ENCODE measurements at regions not wholly inside any gene's neighbourhood (a gene's known extent, or its start where the extent isn't known, plus 50 kb on each side); places are given as distances from the start of the nearest gene placed in this dataset.
"Not testable (repeated sequence)": the region's sequence is repeated elsewhere in the genome, so short reads cannot be mapped to it uniquely, and the experiment has no call there.

DNA sequence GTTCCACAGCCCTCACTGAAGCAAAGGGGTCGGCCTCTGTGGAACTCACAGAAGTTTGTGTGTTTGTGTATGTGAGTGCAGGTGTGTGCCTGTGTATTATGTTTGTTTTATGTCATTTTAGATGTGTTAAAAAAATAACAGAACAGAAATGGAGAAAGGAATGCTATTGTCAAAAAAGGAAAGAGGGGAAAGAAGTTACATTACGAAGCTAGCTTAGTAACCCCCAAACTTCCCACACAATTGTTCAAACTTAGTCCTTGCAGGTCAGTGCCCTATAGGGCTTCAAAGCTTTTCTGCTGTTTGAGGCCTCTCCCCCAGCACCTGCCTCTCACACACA lies 1505.6 kb upstream of the SLC10A2 start:
- DNase-seq: no peak

DNA sequence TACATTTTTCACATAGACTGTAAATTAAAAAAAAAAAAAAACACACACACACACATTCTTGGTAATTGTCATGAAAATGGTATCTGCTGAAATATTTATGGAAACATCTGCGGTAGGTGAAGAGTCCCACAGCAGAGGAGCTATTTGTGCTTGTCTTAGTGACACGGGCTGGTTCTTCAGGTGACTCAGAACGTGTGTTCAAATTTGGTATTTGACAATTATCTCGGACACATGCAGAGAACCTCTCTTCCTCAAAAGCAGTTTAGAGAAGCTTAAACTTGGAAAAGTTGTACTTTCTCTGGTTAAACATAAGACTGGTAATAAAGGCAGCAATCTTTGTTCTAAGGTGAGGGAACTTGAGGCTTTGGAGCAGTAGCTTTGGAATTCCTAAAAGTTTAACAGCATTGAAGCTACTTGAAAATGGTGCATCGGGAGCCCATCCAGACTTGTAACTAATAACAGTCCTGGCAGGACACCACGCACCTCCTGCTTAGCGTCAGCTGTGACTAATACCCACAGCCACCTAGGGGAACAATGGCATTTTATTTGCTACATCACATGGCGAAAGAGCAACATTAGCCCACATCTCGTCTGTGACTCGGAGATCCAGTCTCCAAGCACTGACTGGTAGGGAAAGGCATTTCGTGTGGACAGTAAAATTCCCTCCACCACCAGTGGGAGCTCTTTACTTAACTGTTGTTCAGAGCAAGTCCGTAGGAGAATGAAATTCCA lies 1505.1 kb upstream of the SLC10A2 start:
- DNase-seq: peak; percentile 85

DNA sequence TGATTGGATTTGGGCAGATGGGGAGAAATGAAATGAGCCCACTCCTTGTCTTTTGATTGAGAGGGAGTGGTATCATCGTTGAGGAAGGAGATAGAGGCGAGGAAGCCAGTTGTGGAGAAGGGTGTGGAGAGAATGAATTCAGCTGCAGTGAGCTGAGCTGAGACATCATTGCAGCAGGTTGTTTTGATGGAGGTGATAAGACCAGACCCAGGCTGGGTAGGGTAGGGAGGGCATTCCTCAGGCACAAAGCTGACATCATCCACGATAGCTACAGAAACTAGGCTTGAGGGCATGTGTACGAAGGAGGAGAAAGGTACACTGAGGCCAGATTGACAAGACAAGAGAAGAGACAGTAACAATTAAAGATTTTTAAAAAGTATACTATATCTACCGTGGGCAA lies 1500.9 kb upstream of the SLC10A2 start:
- DNase-seq: no peak

DNA sequence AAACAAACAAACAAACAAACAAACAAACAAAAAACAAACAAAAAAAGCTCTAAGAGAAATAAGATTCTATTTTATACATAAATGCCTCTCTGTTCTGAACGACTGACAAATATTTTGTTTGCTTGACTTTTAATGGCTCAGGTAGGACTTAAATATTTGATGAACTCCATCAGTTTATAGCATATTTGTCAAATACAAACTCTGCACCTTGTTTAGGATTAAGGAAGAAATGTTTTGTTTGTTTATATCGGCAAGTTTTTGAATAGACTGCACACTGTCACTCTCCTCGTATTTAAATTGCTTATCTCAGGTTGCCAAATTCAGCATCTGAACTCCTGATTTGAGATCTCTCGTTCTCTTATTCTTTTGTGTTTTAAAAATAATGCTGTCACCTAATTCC lies 1499.7 kb upstream of the SLC10A2 start:
- DNase-seq: no peak

DNA sequence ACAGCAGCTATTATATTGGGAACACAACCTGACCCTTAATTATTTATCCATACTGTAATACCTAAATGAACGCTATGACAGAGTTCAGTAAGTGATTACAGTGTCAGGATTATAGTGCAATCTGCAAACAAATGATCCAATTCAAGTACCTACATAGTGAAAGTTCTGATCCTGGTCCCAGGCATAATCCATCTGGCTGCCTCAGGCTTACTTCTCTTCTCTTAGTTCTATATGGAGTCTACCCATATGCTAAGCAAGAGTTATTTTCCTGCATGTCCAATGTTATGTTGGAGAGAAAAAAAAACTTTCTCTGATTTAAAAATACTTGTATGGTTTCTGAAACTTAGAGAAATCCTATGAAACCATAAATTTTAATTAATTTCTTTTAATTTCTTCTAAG lies 1487.7 kb upstream of the SLC10A2 start:
- DNase-seq: no peak

DNA sequence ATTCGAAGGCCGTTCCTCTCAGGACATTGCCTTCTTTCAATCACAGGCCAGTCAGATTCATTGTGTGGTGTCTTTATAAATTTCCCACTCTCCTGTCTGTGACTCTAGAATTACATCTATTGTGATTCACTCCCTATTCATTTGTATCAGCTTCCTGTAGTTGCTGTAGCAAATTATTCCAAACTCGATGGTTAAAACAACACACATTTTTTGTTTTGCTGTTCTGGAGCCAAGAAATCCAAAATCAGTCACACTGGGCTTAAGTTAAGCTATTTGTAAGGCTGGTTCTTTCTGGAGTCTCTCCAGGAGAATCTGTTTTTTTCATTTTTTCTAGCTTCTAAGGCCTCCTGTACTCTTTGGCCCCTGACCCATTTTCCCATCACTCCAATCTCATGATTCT lies 1487.0 kb upstream of the SLC10A2 start:
- DNase-seq: peak; percentile 57

DNA sequence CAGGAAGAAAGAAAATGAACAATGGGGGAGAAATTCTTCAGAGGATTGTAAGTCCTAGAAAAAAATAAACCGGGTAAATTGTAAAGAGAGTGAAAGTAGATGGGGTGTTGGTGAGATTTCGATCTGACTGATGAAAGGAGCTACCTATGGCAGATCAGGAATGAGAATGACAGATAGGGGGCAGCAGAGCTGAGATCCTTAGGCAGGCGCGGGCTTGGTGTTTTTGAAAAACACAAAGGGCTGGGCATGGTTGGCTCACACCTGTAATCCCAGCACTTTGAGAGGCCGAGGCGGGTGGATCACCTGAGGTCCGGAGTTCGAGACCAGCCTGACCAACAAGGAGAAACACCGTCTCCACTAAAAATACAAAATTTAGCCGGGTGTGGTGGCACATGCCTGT lies 1468.6 kb upstream of the SLC10A2 start:
- DNase-seq: no peak

DNA sequence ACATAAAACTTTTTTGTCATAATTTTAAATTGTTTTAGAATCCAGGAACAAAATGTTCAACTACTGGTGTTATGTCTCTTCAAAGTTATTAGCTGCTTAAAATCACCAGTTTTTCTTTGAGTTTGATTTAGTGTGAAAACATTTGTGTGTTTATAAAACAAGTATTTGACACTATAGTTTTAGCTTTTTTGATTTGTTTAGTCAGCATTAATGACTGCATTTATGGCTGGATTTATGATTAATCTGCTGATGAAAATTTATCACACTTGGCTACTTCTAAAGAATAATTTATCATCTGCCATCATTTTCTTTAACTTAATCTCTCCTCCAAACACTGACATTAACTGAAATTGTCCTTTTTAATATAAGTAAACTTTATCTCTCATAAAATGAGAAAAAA lies 1465.9 kb upstream of the SLC10A2 start:
- no peak for DNase-seq

DNA sequence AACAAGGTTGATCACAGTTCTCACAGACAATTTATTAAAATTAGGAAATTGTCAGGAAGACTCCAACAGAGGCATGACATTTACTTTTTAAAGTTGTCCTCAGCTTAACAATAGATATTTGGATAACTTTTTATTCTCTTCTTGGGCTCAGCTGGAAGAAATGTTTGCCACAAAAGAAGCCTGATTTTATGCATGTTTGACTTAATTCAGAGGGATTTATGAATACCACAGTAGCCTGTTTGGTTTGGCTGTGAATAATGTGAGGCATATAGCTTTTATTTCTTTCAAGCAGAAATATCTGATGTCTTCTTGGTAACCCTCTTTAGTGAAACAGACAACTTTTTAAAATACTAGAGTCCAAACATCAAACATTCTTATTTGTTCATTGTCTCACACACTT lies 1464.5 kb upstream of the SLC10A2 start:
- no peak for DNase-seq

DNA sequence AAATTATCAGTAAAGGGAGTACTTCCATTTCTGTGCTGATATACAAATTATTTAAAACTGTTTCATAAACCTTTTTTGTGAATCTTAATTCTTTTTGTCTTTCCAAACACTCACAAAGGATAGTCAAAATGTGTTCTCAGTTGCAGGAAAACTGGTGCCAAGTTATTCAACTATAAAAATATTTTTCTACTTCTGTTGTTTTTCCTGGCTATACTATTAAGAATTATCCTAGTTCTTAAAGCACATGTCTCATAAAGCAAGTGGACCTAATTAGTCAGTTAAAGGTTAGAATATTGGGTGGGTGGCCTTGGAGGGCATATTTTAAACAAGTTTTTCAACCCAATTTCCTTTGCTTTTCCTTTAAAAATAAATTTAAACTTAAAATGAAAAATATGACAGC lies 1460.3 kb upstream of the SLC10A2 start:
- no peak for DNase-seq

DNA sequence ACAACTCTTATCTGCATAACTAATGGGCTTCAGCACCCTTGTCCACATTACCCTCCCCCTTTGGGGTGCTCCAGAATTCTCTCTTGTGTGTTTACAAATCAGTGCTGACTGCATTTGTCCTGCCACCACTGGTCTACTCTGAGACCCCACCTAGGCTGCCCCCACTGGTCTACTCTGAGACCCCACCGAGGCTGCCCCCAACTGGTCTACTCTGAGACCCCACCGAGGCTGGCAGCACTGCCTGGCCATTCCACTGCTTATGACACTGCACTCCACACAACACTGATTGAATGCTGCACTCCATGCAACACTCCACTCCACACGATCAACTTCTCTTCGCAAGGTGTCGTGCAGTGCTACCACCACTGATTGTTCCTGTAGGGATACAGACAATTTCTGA lies 1459.2 kb upstream of the SLC10A2 start:
- DNase-seq: no peak

DNA sequence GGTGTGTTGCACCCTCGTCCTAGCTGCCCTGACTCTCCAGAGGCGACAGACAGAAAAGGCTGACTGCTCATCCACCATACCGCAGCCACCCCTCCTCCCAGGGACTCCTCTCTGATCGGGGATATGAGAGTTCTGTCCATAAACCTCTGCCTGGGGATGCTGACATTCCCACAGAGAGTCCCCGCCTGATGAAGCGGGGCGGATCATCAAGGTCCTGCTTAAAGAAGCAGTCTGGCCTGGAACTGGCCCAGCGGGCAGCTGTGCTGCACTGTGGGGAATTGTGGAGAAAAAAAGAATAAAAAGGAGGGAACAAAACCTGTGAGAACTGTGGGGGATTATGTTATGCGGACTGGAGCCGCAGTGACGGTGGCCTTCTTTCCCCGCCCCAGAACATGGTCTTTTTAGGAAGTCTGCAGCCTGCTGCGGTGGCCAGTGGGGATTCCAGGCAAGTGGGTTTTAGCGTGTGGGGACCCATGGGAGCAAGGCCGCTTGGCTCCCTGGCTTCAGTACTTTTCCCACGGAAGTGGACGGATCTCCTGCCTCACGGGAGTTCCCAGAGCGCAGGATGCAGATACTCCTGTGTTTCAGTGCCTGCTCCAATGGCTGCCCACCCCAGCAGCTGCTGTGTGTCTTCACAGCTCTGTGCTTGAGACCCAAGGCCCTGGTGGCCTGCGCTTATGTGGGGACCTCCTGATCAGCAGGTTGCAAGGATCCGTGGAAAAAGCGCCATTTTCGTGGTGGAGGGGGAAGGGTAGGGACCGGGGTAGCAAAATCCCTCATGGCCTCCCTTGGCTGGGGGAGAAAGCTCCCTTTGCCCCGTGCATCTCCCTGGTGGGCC lies 1456.2 kb upstream of the SLC10A2 start:
- DNase-seq: no peak

DNA sequence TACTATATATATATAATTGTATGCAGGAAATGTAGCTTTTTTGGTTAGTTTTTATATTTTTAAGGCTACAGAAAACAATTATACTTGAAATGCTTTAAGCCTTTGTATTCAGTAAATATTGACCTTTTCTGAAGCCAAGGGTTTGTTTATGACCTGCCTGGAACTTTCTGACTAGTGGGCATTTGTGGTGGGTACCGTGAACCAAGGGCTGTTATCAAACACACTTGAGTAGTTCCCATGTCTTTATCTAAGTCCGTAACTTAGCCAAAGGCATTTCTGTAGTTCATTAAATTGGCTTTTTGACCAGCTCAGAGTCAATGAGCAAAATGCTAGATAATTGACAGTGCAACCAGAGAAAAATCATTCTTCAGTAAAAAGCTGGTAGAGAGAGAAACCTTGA lies 1444.2 kb upstream of the SLC10A2 start:
- no peak for DNase-seq

DNA sequence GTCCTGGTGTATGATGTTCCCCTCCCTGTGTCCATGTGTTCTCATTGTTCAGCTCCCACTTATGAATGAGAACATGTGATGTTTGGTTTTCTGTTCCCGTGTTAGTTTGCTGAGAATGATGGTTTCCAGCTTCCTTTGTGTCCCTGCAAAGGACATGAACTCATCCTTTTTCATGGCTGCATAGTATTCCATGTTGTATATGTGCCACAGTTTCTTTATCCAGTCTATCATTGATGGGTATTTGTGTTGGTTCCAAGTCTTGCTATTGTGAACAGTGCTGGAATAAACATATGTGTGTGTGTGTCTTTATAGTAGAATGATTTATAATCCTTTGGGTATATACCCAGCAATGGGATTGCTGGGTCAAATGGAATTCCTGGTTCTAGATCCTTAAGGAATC lies 1427.3 kb upstream of the SLC10A2 start:
- not testable (repeated sequence) for DNase-seq

DNA sequence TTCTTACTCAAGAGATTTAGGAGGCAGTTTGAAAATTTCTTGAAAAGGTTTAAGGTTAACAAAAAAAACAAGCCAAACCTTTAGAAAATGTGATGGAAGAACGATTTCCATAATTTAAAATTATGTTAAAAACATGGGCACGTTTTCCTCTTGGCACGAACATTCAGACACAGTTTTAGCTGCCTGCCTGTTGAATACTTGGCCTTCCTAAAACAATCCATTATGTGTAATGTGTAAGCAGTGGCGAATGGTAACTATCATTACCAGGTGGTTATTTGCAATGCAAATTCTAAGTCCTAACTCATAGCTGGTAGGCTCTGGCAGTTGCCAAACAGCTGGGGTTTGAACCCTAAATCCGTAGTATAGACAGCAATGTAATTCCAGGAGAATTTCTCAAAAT lies 1425.7 kb upstream of the SLC10A2 start:
- no peak for DNase-seq

DNA sequence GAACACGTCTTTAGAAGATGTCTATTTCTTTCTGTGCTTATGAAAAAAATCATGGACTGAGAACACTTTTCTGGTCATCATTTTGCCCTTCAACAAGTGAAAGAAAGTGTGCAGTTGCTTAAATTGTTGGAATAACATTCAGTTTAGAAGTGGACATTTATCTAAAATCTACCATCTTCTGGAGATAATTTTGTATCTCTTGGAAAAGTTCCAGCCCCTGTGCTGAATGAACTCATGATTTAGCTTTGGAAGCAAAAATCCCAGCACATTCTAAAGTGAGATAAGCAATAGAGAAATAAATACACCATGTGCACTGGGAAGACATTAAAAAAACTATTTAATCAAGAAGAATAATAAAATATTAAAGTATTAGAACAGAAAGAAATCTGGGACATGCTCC lies 1420.8 kb upstream of the SLC10A2 start:
- peak; percentile 21 for DNase-seq

DNA sequence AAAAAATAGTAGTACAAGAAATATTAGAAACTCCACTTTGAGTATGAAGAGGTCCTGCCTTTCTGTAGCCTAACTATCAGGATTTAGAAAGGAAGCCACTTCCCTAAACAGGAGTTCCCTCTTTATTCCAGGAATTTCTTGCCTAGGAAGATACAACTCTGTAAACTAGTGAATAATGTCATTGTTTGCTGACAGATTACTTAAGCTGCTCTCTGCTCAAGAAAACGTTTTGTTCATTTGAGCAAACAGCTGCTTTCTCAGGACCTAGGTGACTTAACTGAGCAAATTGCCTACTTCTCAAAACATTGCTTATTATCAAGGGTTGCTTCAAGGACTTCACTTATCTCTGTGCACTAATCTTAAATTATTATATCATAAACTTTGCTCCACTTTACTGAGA lies 1419.4 kb upstream of the SLC10A2 start:
- DNase-seq: no peak

DNA sequence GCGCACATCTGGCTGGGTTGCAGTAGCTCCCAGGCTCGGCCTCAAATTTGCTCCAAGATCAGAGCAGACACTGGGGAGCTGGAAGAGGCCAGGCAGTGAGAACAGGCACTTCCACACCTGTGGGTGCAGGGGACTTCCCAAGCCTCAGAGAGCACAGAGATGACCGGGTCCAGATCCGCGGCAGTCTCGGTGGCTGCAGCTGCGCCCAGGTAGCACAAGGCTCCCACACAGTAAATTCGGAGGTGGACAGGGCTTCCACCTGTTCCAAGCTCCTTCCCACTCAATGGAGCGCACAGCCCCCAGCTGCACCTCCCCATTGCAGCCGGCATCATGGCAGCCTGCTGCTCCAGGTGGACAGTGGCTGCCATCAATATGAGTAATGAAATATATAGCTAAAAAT lies 1417.4 kb upstream of the SLC10A2 start:
- DNase-seq: no peak

DNA sequence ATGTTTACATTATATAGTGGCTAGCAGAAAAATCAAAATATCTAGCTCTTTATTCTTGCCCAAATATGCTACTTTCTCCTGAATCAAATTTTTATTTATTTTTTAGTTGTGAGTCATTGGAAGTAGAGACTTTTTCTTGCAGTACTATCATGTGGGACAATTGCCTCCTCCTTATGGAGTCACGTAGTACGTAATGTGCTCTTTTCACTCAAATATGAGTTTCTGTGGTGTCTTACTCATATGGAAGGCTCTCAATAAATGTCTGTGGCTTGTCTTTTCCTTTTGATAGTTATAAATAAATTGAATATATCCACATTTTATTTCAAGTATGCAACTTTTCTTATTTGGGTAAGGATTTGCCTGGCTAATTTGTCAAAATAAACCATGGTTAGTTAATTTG lies 1411.0 kb upstream of the SLC10A2 start:
- DNase-seq: peak; percentile 59

DNA sequence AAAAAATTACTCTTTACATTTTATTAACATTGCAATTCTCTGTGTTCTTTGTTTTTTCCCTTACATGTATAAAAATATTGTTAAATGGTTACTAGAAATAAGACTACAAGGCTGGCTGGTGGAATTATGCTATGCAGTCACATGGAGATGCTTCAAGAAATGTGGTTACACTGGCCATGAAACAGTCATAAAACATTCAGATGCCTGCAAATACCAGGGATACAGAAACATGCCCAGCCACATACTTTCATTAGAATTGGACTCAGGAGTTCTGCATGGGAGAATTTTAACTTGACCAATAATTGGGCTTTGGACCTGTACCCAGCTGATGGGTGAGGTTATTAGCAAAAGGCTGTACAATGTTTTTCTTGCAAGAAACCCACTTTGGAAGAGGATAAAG lies 1407.7 kb upstream of the SLC10A2 start:
- DNase-seq: no peak

DNA sequence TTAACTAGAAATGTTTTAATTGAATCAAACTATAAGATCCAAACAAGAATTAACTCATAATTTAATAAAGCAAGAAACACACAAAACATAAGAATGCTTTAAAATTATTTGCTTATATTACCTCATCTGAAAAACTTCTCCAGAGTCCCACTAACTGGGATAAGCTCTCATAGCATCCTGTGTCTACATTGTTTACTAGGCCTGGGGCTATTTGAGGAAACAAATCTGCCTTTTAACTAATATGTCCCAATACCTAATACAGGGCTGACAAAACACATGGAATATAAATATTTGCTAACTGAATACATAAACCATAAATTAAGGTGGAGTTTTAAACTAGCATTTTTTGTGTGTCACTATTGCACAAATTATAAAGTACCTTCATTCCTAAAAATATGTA lies 1399.8 kb upstream of the SLC10A2 start:
- no peak for DNase-seq

DNA sequence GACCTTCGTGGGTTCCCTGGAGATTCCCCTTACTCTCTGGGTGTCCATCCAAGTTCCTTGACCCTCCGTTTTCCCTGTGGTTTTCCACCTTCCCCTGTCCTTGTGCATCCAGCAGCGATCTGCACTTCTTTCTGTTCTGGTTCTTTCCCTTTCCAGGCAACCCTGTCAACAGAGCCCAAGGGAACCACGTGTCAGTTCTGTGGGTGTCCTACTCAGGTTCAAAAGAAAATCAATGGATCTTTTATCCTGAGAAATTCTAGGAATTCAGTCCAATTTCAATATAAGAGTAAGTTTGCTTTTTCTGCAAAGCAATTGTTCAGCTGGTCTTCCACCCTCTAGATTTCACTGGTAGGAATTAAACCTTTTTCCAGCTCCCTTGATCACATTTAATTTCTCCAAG lies 1394.8 kb upstream of the SLC10A2 start:
- DNase-seq: no peak

DNA sequence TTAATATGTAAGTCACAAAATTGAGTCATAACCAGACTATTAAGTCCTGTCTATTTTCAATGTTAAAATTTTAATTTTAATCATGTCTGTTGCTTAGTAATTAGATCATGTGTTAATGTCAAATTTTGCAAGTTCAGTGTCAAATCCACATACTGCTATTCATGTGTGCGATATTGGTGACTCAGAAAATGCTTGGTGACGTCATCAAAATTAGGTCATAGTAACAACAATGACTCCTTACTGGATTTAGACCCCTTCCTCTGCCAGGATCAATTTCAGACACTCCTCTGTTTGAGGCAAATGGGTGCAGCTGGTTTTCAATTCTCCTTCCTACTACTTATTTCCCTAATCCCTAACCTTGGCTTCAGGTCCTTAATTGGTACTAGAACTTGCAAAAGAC lies 1394.3 kb upstream of the SLC10A2 start:
- peak; percentile 10 for DNase-seq

DNA sequence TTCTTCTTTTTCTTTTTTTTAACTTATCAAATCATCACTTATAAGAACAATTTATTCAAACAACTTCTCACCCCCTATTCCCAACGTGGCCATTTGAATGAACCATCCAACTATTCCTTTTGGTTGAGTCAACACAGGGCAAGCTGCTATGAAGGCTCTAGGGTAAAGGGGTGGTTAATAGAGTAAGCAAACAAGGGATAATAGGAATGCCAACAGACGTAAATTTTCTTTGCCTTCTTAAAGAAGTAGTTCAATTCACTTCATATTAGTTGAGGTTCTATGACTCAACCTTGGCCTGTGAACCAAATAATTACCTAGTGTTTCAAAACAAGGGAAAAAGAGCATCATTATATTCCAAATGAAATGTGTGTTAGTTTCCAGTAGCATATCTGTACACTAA lies 1383.8 kb upstream of the SLC10A2 start:
- DNase-seq: no peak

DNA sequence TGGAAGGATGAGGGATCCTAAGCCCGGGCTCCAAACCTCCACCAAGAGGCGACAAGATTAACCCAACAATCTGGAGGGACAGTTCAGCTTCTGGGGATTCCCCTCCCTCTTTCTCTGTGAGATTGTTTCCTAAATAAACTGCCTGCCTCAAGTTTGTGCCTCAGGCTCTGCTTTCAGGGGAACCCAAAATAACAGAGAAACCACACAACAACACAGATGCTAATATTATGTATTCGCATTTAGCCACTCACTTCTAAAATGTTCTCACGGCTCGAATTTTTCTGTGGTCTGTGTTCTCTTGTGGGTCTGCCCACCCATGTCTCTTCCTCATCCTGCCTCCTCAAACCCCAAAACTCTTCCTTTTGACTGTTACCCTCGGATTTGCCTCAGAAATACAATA lies 1381.1 kb upstream of the SLC10A2 start:
- DNase-seq: no peak

All from fibroblast of skin of right biceps (primary cell).